ENCODE measurements at regions not wholly inside any gene's neighbourhood (a gene's known extent, or its start where the extent isn't known, plus 50 kb on each side); places are given as distances from the start of the nearest gene placed in this dataset.

GRCh38 chr6:147768969-147769368, 260.5 kb downstream of the SAMD5 start:
- intact Hi-C loops (cut with DNase I), result no loop called here
- Histone ChIP-seq H3K4me1 (no peaks in the 10 kb centered on the region), H3K4me3 (no peak overlapping the region), H3K27me3 (ENCODE audit: insufficient read depth in 3 of 3, low read length in 2 of 3) (no peaks in the 10 kb centered on the region), H3K9me3 (no peaks in the 10 kb centered on the region), H3K27ac (no peak overlapping the region), H3K36me3 (ENCODE audit: insufficient read depth in 1 of 2, low read depth in 1 of 2) (no peaks in the 10 kb centered on the region)
- TF ChIP-seq, protein P1, sequence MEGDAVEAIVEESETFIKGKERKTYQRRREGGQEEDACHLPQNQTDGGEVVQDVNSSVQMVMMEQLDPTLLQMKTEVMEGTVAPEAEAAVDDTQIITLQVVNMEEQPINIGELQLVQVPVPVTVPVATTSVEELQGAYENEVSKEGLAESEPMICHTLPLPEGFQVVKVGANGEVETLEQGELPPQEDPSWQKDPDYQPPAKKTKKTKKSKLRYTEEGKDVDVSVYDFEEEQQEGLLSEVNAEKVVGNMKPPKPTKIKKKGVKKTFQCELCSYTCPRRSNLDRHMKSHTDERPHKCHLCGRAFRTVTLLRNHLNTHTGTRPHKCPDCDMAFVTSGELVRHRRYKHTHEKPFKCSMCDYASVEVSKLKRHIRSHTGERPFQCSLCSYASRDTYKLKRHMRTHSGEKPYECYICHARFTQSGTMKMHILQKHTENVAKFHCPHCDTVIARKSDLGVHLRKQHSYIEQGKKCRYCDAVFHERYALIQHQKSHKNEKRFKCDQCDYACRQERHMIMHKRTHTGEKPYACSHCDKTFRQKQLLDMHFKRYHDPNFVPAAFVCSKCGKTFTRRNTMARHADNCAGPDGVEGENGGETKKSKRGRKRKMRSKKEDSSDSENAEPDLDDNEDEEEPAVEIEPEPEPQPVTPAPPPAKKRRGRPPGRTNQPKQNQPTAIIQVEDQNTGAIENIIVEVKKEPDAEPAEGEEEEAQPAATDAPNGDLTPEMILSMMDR (IDR thresholded peaks at IDR 0.05), result no peak
- WGBS, 3 donors, result 82 to 90% (median 87%) methylated on average over 5 of the region's 5 CpGs
- DNase-seq (no peak), ATAC-seq (no peak)

- DNase-seq, result no peak
- TF ChIP-seq, protein P1 (IDR thresholded peaks at IDR 0.05), result no peak
- 60 to 74% (median 70%) methylated on average over 4 of the region's 4 CpGs for WGBS, 3 donors
- no peaks in the 10 kb centered on the region for H3K27me3 ChIP-seq (ENCODE audit: insufficient read depth in 3 of 3, low read length in 2 of 3)
- no peaks in the 10 kb centered on the region for H3K36me3 ChIP-seq (ENCODE audit: insufficient read depth in 1 of 2, low read depth in 1 of 2)
- no peak overlapping the region for H3K4me3 ChIP-seq
- H3K4me1 ChIP-seq, result no peaks in the 10 kb centered on the region
- intact Hi-C loops (cut with DNase I), result no loop called here
- no peaks in the 10 kb centered on the region for H3K9me3 ChIP-seq
- no peak overlapping the region for H3K27ac ChIP-seq
- no peak for ATAC-seq
Measured at GRCh38 chr6:147769496-147770087, 261.1 kb downstream of the SAMD5 start.

- Histone ChIP-seq H3K9me3 (no peaks in the 10 kb centered on the region), H3K27ac (no peak overlapping the region), H3K36me3 (ENCODE audit: insufficient read depth in 1 of 2, low read depth in 1 of 2) (no peaks in the 10 kb centered on the region), H3K4me1 (no peaks in the 10 kb centered on the region), H3K27me3 (ENCODE audit: insufficient read depth in 3 of 3, low read length in 2 of 3) (no peaks in the 10 kb centered on the region), H3K4me3 (no peak overlapping the region)
- TF ChIP-seq, protein P1 (IDR thresholded peaks at IDR 0.05), result no peak
- 61 to 70% (median 65%) methylated on average over 7 of the region's 7 CpGs for WGBS, 3 donors
- ATAC-seq, result no peak
- no peak for DNase-seq
- intact Hi-C loops (cut with DNase I), result no loop called here
Measured at GRCh38 chr6:147770221-147770620, 261.7 kb downstream of the SAMD5 start.

DNA sequence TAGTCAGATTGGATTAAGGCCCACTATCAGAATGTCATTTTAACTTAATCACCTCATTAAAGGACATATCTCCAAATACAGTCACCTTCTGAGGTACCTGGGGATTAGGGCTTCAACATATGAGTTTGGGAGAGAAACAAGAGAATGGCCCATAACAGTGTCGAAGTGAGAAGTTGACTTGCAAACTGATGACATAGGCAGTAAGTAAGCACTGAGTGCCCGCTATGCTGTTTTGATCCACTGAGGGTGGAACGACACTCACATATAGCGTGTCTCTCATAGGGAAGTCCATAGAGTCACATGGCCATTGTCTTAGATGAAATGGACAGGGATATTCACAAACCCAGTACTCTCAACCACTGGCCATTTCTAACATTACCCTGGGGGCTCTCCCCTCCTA, 264.2 kb downstream of the SAMD5 start:
- Histone ChIP-seq H3K27me3 (ENCODE audit: insufficient read depth in 3 of 3, low read length in 2 of 3) (no peaks in the 10 kb centered on the region), H3K9me3 (no peaks in the 10 kb centered on the region), H3K4me3 (no peak overlapping the region), H3K27ac (no peak overlapping the region), H3K36me3 (ENCODE audit: insufficient read depth in 1 of 2, low read depth in 1 of 2) (no peaks in the 10 kb centered on the region), H3K4me1 (no peaks in the 10 kb centered on the region)
- TF ChIP-seq, protein P1 (IDR thresholded peaks at IDR 0.05), result no peak
- intact Hi-C loops (cut with DNase I), result no loop called here
- ATAC-seq (no peak), DNase-seq (no peak)
- WGBS, 3 donors, result 93 to 99% (median 95%) methylated on average over 4 of the region's 4 CpGs

GRCh38 chr6:147774856-147775255, 266.4 kb downstream of the SAMD5 start:
- TF ChIP-seq, protein P1 (IDR thresholded peaks at IDR 0.05), result no peak
- DNase-seq (no peak), ATAC-seq (no peak)
- Histone ChIP-seq H3K27me3 (ENCODE audit: insufficient read depth in 3 of 3, low read length in 2 of 3) (no peaks in the 10 kb centered on the region), H3K4me1 (no peaks in the 10 kb centered on the region), H3K9me3 (no peaks in the 10 kb centered on the region), H3K4me3 (no peak overlapping the region), H3K36me3 (ENCODE audit: insufficient read depth in 1 of 2, low read depth in 1 of 2) (no peaks in the 10 kb centered on the region), H3K27ac (no peak overlapping the region)
- intact Hi-C loops (cut with DNase I), result no loop called here
- 65 to 77% (median 76%) methylated on average over 3 of the region's 3 CpGs for WGBS, 3 donors
